SH-SY5Y (cell line): ENCODE measurements at regions not wholly inside any gene's neighbourhood (a gene's known extent, or its start where the extent isn't known, plus 50 kb on each side); places are given as distances from the start of the nearest gene placed in this dataset.

Experiments used
- GATA2 ChIP-seq: IDR thresholded peaks from 2 replicates; pipeline ENCODE4 v1.6.1; 2011; ENCODE audit warnings: mild to moderate bottlenecking, low read depth, low read length
- GATA3 ChIP-seq: IDR thresholded peaks from 2 replicates; pipeline ENCODE4 v1.6.1; 2011; ENCODE audit warnings: low read depth, mild to moderate bottlenecking, low read length, moderate library complexity

GRCh38 chr7:85714043-85714578, 527.3 kb upstream of the SEMA3D start:
- TF ChIP-seq GATA3 = no peak
- TF ChIP-seq GATA2 = no peak
